HAP-1 (cell line): ENCODE measurements at regions not wholly inside any gene's neighbourhood (a gene's known extent, or its start where the extent isn't known, plus 50 kb on each side); places are given as distances from the start of the nearest gene placed in this dataset.

Experiments used
- DNase-seq, 2 experiments: peaks; one replicate each; pipeline ENCODE4 v3.0.0-alpha.2; 2016 to 2020; ENCODE audit warnings: low spot score in 2 of 2
- H3K27me3 ChIP-seq: fragments of 250-450 bp; sonication (Bioruptor Pico); 2 replicates; pipeline ENCODE4 v1.5.1; 2020; ENCODE audit warnings: low read depth, mild to moderate bottlenecking, moderate library complexity
- H3K36me3 ChIP-seq: fragments of 250-450 bp; sonication (Bioruptor Pico); replicated peaks from 2 replicates; pipeline ENCODE4 v1.5.1; 2020; ENCODE audit warnings: mild to moderate bottlenecking
- H3K4me1 ChIP-seq: fragments of 250-450 bp; sonication (Bioruptor Pico); 2 replicates; pipeline ENCODE4 v1.5.1; 2020; ENCODE audit warnings: mild to moderate bottlenecking
- H3K4me3 ChIP-seq: fragments of 250-450 bp; sonication (Bioruptor Pico); 2 replicates; pipeline ENCODE4 v1.5.1; 2020; ENCODE audit warnings: mild to moderate bottlenecking, moderate library complexity
- H3K9me3 ChIP-seq: fragments of 250-450 bp; sonication (Bioruptor Pico); 2 replicates; pipeline ENCODE4 v1.5.1; 2020; ENCODE audit warnings: mild to moderate bottlenecking, moderate library complexity
- in situ Hi-C: fragments of 300-500 bp; cut with MboI; formaldehyde crosslinking; loops from 3 replicates; pipeline ENCODE4 v1.14.3; 2020; ENCODE audit warnings: low sequenced_read_pairs, inconsistent platforms, mixed read lengths

DNA sequence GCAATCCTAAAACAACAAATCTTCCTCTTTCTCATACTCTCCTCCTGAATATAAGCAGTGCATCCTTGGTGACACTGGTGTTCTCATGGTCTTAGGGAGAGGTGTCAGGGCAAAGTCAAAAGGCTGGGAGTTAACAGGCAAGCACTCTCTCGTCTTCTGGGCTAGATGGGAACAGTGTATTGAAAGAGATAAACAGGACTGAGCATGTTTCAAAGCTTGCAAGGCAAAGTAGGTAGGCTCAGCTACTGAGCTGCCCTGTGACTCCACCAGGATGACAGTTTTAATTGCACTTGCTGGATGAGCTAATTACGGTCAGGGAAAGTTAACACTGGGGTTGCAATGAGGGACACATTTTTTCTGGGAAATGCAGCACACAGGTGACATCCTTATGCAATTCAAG lies 554.9 kb upstream of the NRP1 start:
- in situ Hi-C loops: no loop called here
- H3K27me3 ChIP-seq: no peaks in the 10 kb centered on the region
- no peaks in the 10 kb centered on the region for H3K9me3 ChIP-seq
- no peak overlapping the region for H3K4me3 ChIP-seq
- H3K36me3 ChIP-seq: no peaks in the 10 kb centered on the region
- no peaks in the 10 kb centered on the region for H3K4me1 ChIP-seq
- DNase-seq: no peak

- Histone ChIP-seq H3K27me3 (no peaks in the 10 kb centered on the region), H3K4me1 (no peaks in the 10 kb centered on the region), H3K36me3 (no peaks in the 10 kb centered on the region), H3K9me3 (no peaks in the 10 kb centered on the region), H3K4me3 (no peak overlapping the region)
- no peak for DNase-seq
- in situ Hi-C loops: no loop called here
Measured at GRCh38 chr10:33887188-33887587, 552.7 kb upstream of the NRP1 start.

GRCh38 chr10:33886299-33886698 lies 551.8 kb upstream of the NRP1 start:
- Histone ChIP-seq H3K27me3 (no peaks in the 10 kb centered on the region), H3K4me1 (no peaks in the 10 kb centered on the region), H3K36me3 (no peaks in the 10 kb centered on the region), H3K9me3 (no peaks in the 10 kb centered on the region), H3K4me3 (no peak overlapping the region)
- no peak for DNase-seq
- in situ Hi-C loops: no loop called here

GRCh38 chr10:33884604-33885003 lies 550.1 kb upstream of the NRP1 start:
- no peaks in the 10 kb centered on the region for H3K36me3 ChIP-seq
- H3K9me3 ChIP-seq: no peaks in the 10 kb centered on the region
- H3K4me3 ChIP-seq: no peak overlapping the region
- in situ Hi-C loops: no loop called here
- no peaks in the 10 kb centered on the region for H3K27me3 ChIP-seq
- H3K4me1 ChIP-seq: no peaks in the 10 kb centered on the region
- DNase-seq: no peak

- Histone ChIP-seq H3K27me3 (no peaks in the 10 kb centered on the region), H3K36me3 (no peaks in the 10 kb centered on the region), H3K9me3 (no peaks in the 10 kb centered on the region), H3K4me1 (no peaks in the 10 kb centered on the region), H3K4me3 (no peak overlapping the region)
- in situ Hi-C loops: no loop called here
- no peak for DNase-seq
Measured at GRCh38 chr10:33883881-33884280, 549.4 kb upstream of the NRP1 start.

- no peak for DNase-seq
- in situ Hi-C loops: no loop called here
- no peaks in the 10 kb centered on the region for H3K9me3 ChIP-seq
- no peak overlapping the region for H3K4me3 ChIP-seq
- no peaks in the 10 kb centered on the region for H3K27me3 ChIP-seq
- H3K4me1 ChIP-seq: no peaks in the 10 kb centered on the region
- no peaks in the 10 kb centered on the region for H3K36me3 ChIP-seq
Measured at GRCh38 chr10:33882996-33883395, 548.5 kb upstream of the NRP1 start.

- no peak for DNase-seq
- no peak overlapping the region for H3K4me3 ChIP-seq
- in situ Hi-C loops: no loop called here
Measured at GRCh38 chr10:33880291-33880690, 545.8 kb upstream of the NRP1 start.

GRCh38 chr10:33878238-33878786 lies 543.8 kb upstream of the NRP1 start:
- no peak for DNase-seq
- in situ Hi-C loops: no loop called here
- no peaks in the 10 kb centered on the region for H3K27me3 ChIP-seq
- no peaks in the 10 kb centered on the region for H3K36me3 ChIP-seq
- H3K4me3 ChIP-seq: no peak overlapping the region
- H3K4me1 ChIP-seq: no peaks in the 10 kb centered on the region
- no peaks in the 10 kb centered on the region for H3K9me3 ChIP-seq

More at GRCh38 chr10:33880291-33880690, 545.8 kb upstream of the NRP1 start:
- Histone ChIP-seq H3K9me3 (no peaks in the 10 kb centered on the region), H3K4me1 (no peaks in the 10 kb centered on the region), H3K27me3 (no peaks in the 10 kb centered on the region), H3K36me3 (no peaks in the 10 kb centered on the region)

GRCh38 chr10:33876584-33877400 lies 542.3 kb upstream of the NRP1 start:
- H3K4me1 ChIP-seq: no peaks in the 10 kb centered on the region
- in situ Hi-C loops: no loop called here
- no peaks in the 10 kb centered on the region for H3K36me3 ChIP-seq
- no peak overlapping the region for H3K4me3 ChIP-seq
- H3K27me3 ChIP-seq: no peaks in the 10 kb centered on the region
- DNase-seq: no peak
- H3K9me3 ChIP-seq: no peaks in the 10 kb centered on the region

GRCh38 chr10:33875924-33876583 lies 541.6 kb upstream of the NRP1 start:
- H3K4me1 ChIP-seq: no peaks in the 10 kb centered on the region
- no peak overlapping the region for H3K4me3 ChIP-seq
- H3K27me3 ChIP-seq: no peaks in the 10 kb centered on the region
- in situ Hi-C loops: no loop called here
- no peak for DNase-seq
- no peaks in the 10 kb centered on the region for H3K36me3 ChIP-seq
- no peaks in the 10 kb centered on the region for H3K9me3 ChIP-seq

DNA sequence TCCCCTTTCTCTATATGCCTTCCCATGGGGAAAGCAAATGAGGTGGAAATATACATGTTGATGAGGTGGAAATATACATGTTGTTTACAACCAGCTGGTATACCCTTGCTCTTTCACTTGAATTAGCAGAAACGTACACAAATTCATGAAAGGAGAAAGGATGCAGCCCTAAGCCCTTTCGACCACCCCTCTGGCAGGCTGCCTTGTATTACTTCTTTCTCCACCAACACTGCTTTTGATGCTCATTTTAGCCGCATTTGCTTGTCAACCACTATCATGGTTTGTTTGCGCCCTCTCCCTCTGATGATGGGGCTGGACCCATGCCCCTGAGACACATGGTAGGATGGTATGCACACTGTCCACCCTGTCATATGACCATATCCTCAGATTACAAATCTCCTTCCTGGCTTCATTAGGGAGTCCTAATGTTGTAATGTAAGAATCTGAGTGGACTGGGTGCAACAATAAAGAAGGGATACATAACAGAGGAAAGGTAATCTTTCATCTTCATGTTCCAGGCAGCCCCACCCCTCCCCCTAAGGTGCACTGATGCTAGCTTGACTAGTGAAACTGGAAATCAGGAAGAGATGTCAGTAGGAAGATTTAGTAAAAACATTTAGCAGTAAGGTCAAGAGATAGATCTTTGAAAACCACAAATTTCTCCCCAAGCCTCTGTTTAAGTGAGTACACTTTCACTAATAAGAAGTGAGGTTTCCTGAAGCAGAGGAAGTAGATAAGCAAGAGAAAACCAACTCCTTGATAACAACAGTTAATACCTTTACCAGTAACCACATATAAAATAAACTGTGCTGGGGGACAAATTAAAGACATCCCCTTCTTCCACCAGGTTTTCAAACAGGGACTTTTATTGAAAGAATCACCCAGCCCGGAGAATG lies 536.8 kb upstream of the NRP1 start:
- in situ Hi-C loops: no loop called here
- Histone ChIP-seq H3K4me1 (no peaks in the 10 kb centered on the region), H3K9me3 (no peaks in the 10 kb centered on the region), H3K4me3 (no peak overlapping the region), H3K36me3 (no peaks in the 10 kb centered on the region), H3K27me3 (no peaks in the 10 kb centered on the region; the same call in 1 of the 2 replicates)
- no peak for DNase-seq

GRCh38 chr10:33869481-33869880 lies 535.0 kb upstream of the NRP1 start:
- Histone ChIP-seq H3K27me3 (no peaks in the 10 kb centered on the region; the same call in 1 of the 2 replicates), H3K36me3 (no peaks in the 10 kb centered on the region), H3K4me3 (no peak overlapping the region), H3K4me1 (no peaks in the 10 kb centered on the region), H3K9me3 (no peaks in the 10 kb centered on the region)
- no peak for DNase-seq
- in situ Hi-C loops: no loop called here

GRCh38 chr10:33869028-33869427 lies 534.6 kb upstream of the NRP1 start:
- in situ Hi-C loops: no loop called here
- no peak overlapping the region for H3K4me3 ChIP-seq
- DNase-seq: no peak
- no peaks in the 10 kb centered on the region; the same call in 1 of the 2 replicates for H3K27me3 ChIP-seq
- no peaks in the 10 kb centered on the region for H3K9me3 ChIP-seq
- no peaks in the 10 kb centered on the region for H3K36me3 ChIP-seq
- no peaks in the 10 kb centered on the region for H3K4me1 ChIP-seq
